HEK293 (cell line): ENCODE measurements at regions not wholly inside any gene's neighbourhood (a gene's known extent, or its start where the extent isn't known, plus 50 kb on each side); places are given as distances from the start of the nearest gene placed in this dataset.

Experiments
- CTCF ChIA-PET: fragments of 350-600 bp; formaldehyde crosslinking; extraction: SDS; loops from one replicate; lab custom pipeline; 2021; ENCODE audit warnings: antibody characterized with exemption; lab: Yijun Ruan, JAX
- POLR2A ChIA-PET: fragments of 300-600 bp; formaldehyde crosslinking; extraction: SDS; loops from one replicate; lab custom pipeline; 2020; ENCODE audit warnings: antibody characterized with exemption, inconsistent platforms; lab: Yijun Ruan, JAX
- H3K27ac ChIP-seq: fragments of 200-500 bp; sonication (Bioruptor generic); 2 replicates; pipeline ENCODE4 v1.5.1; 2014; ENCODE audit warnings: low read depth, low read length, control low read depth, inconsistent platforms; ENCODE audit errors: extremely low read depth
- H3K36me3 ChIP-seq, 2 experiments: fragments of 200-500 bp in 1 of 2; sonication (Bioruptor generic) in 1 of 2; 1 replicate in 1 of 2; 2 replicates in 1 of 2; pipeline ENCODE4 v1.5.1; 2014 to 2017; ENCODE audit warnings: inconsistent platforms in 2 of 2, low read length in 2 of 2; ENCODE audit not compliant: control insufficient read depth in 2 of 2, insufficient read depth in 1 of 2
- H3K4me1 ChIP-seq: fragments of 200-500 bp; sonication (Bioruptor generic); 2 replicates; pipeline ENCODE4 v1.5.1; 2014; ENCODE audit warnings: mild to moderate bottlenecking, low read length, inconsistent platforms; ENCODE audit not compliant: control insufficient read depth, insufficient read depth
- H3K4me3 ChIP-seq: 2 replicates; pipeline ENCODE4 v1.5.1; 2011; ENCODE audit warnings: low read depth, mild to moderate bottlenecking, control low read depth, low read length, moderate library complexity
- H3K9me3 ChIP-seq: fragments of 200-500 bp; sonication (Bioruptor generic); 2 replicates; pipeline ENCODE4 v1.5.1; 2014; ENCODE audit warnings: low read depth, low read length, inconsistent platforms; ENCODE audit not compliant: control insufficient read depth, insufficient read depth
- BCL11B ChIP-seq: fragments of 450-650 bp; formaldehyde crosslinking; IDR thresholded peaks from 2 replicates; pipeline ENCODE4 v1.5.1; 2016; ENCODE audit warnings: low read depth, missing biosample characterization, missing genetic modification characterization
- HIC1 ChIP-seq: fragments of 450-650 bp; formaldehyde crosslinking; IDR thresholded peaks from 2 replicates; pipeline ENCODE4 v1.5.1; 2016; ENCODE audit warnings: missing biosample characterization, missing genetic modification characterization
- IKZF3 ChIP-seq: fragments of 450-650 bp; IDR thresholded peaks from 2 replicates; pipeline ENCODE4 v1.5.0; 2018; ENCODE audit warnings: missing biosample characterization, mild to moderate bottlenecking, missing genetic modification characterization, moderate library complexity
- KLF10 ChIP-seq: fragments of 450-650 bp; IDR thresholded peaks from 2 replicates; pipeline ENCODE4 v1.5.1; 2018; ENCODE audit warnings: missing biosample characterization, mild to moderate bottlenecking, missing genetic modification characterization
- KLF16 ChIP-seq: fragments of 450-650 bp; formaldehyde crosslinking; IDR thresholded peaks from 2 replicates; pipeline ENCODE4 v1.5.1; 2017; ENCODE audit warnings: missing biosample characterization, missing genetic modification characterization
- KLF8 ChIP-seq: fragments of 450-650 bp; formaldehyde crosslinking; IDR thresholded peaks from 2 replicates; pipeline ENCODE4 v1.5.1; 2016; ENCODE audit warnings: missing biosample characterization, missing genetic modification characterization
- PRDM4 ChIP-seq: fragments of 450-650 bp; formaldehyde crosslinking; IDR thresholded peaks from 2 replicates; pipeline ENCODE4 v1.5.1; 2017; ENCODE audit warnings: missing biosample characterization, missing genetic modification characterization
- ZFP37 ChIP-seq: fragments of 450-650 bp; formaldehyde crosslinking; IDR thresholded peaks from 2 replicates; pipeline ENCODE4 v1.5.1; 2016; ENCODE audit warnings: missing biosample characterization, missing genetic modification characterization
- ZFP41 ChIP-seq: fragments of 450-650 bp; formaldehyde crosslinking; IDR thresholded peaks from 2 replicates; pipeline ENCODE4 v1.5.1; 2016; ENCODE audit warnings: missing biosample characterization, missing genetic modification characterization, borderline replicate concordance
- ZIC2 ChIP-seq: fragments of 450-650 bp; formaldehyde crosslinking; IDR thresholded peaks from 2 replicates; pipeline ENCODE4 v1.5.1; 2016; ENCODE audit warnings: missing biosample characterization, missing genetic modification characterization
- ZNF112 ChIP-seq: fragments of 450-650 bp; formaldehyde crosslinking; IDR thresholded peaks from 2 replicates; pipeline ENCODE4 v1.5.0; 2017; ENCODE audit warnings: missing biosample characterization, missing genetic modification characterization
- ZNF292 ChIP-seq: fragments of 450-650 bp; formaldehyde crosslinking; IDR thresholded peaks from 2 replicates; pipeline ENCODE4 v1.5.1; 2016; ENCODE audit warnings: low read depth, missing biosample characterization, missing genetic modification characterization, borderline replicate concordance
- ZNF404 ChIP-seq: fragments of 450-650 bp; formaldehyde crosslinking; IDR thresholded peaks from 2 replicates; pipeline ENCODE4 v1.5.1; 2017; ENCODE audit warnings: missing biosample characterization, missing genetic modification characterization
- ZNF433 ChIP-seq: fragments of 450-650 bp; formaldehyde crosslinking; IDR thresholded peaks from 2 replicates; pipeline ENCODE4 v1.5.1; 2016; ENCODE audit warnings: missing biosample characterization, missing genetic modification characterization, low read depth
- ZNF521 ChIP-seq: fragments of 450-650 bp; formaldehyde crosslinking; IDR thresholded peaks from 2 replicates; pipeline ENCODE4 v1.5.1; 2017; ENCODE audit warnings: missing biosample characterization, mild to moderate bottlenecking, missing genetic modification characterization
- ZNF555 ChIP-seq: fragments of 450-650 bp; formaldehyde crosslinking; conservative IDR thresholded peaks from 2 replicates; pipeline ENCODE4 v1.5.1; 2017; ENCODE audit warnings: missing biosample characterization, mild to moderate bottlenecking, missing genetic modification characterization, inconsistent platforms
- ZNF585B ChIP-seq: fragments of 450-650 bp; formaldehyde crosslinking; IDR thresholded peaks from 2 replicates; pipeline ENCODE4 v1.5.1; 2016; ENCODE audit warnings: missing biosample characterization, missing genetic modification characterization
- ZNF600 ChIP-seq: fragments of 450-650 bp; formaldehyde crosslinking; IDR thresholded peaks from 2 replicates; pipeline ENCODE4 v1.5.1; 2016; ENCODE audit warnings: missing biosample characterization, missing genetic modification characterization
- ZNF623 ChIP-seq: fragments of 450-650 bp; formaldehyde crosslinking; IDR thresholded peaks from 2 replicates; pipeline ENCODE4 v1.5.1; 2016; ENCODE audit warnings: missing biosample characterization, missing genetic modification characterization
- ZNF645 ChIP-seq: fragments of 450-650 bp; formaldehyde crosslinking; IDR thresholded peaks from 2 replicates; pipeline ENCODE4; 2016; ENCODE audit warnings: missing biosample characterization, missing genetic modification characterization
- ZNF692 ChIP-seq: fragments of 450-650 bp; formaldehyde crosslinking; IDR thresholded peaks from 2 replicates; pipeline ENCODE4 v1.5.1; 2016; ENCODE audit warnings: missing biosample characterization, missing genetic modification characterization
- ZNF707 ChIP-seq: fragments of 450-650 bp; formaldehyde crosslinking; IDR thresholded peaks from 2 replicates; pipeline ENCODE4 v1.5.1; 2016; ENCODE audit warnings: missing biosample characterization, missing genetic modification characterization
- ZNF777 ChIP-seq: fragments of 450-650 bp; formaldehyde crosslinking; IDR thresholded peaks from 2 replicates; pipeline ENCODE4 v1.5.1; 2017; ENCODE audit warnings: missing biosample characterization, missing genetic modification characterization, borderline replicate concordance
- TF ChIP-seq, protein P1 (sequence below): fragments of 450-650 bp; formaldehyde crosslinking; IDR thresholded peaks from 2 replicates; pipeline ENCODE4 v1.5.1; 2016; ENCODE audit warnings: missing biosample characterization, missing genetic modification characterization
- TF ChIP-seq, protein P2 (sequence below): fragments of 450-650 bp; formaldehyde crosslinking; IDR thresholded peaks from 2 replicates; pipeline ENCODE4 v1.5.1; 2016; ENCODE audit warnings: missing biosample characterization, missing genetic modification characterization

GRCh38 chr10:25768167-25768566 lies 165.9 kb upstream of the MYO3A start:
- H3K9me3 ChIP-seq, result no peaks in the 10 kb centered on the region
- no peak overlapping the region for H3K4me3 ChIP-seq
- ChIA-PET POLR2A (no interaction called here), CTCF (interaction anchor here (0.8 kb wide), 1 partner anchor 8 kb away, joined by 3 read pairs; no protein-coding TSS in a partner anchor)
- no peak overlapping the region for H3K27ac ChIP-seq
- H3K36me3 ChIP-seq, result no peaks in the 10 kb centered on the region
- H3K4me1 ChIP-seq, result no peaks in the 10 kb centered on the region
- no peak for TF ChIP-seq ZNF585B
- TF ChIP-seq PRDM4 (tag by site-specific recombination), result no peak
- TF ChIP-seq HIC1, result no peak
- TF ChIP-seq KLF10 (tag by site-specific recombination), result no peak
- TF ChIP-seq ZNF623 (tag by site-specific recombination), result no peak
- TF ChIP-seq, protein P1, sequence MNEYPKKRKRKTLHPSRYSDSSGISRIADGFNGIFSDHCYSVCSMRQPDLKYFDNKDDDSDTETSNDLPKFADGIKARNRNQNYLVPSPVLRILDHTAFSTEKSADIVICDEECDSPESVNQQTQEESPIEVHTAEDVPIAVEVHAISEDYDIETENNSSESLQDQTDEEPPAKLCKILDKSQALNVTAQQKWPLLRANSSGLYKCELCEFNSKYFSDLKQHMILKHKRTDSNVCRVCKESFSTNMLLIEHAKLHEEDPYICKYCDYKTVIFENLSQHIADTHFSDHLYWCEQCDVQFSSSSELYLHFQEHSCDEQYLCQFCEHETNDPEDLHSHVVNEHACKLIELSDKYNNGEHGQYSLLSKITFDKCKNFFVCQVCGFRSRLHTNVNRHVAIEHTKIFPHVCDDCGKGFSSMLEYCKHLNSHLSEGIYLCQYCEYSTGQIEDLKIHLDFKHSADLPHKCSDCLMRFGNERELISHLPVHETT (tag by site-specific recombination), result no peak
- TF ChIP-seq ZNF707 (tag by site-specific recombination), result no peak
- no peak for TF ChIP-seq ZNF433 (tag by site-specific recombination)
- no peak for TF ChIP-seq ZNF112 (tag by site-specific recombination)
- no peak for TF ChIP-seq KLF16 (tag by site-specific recombination)
- TF ChIP-seq ZNF645 (tag by site-specific recombination), result no peak
- no peak for TF ChIP-seq ZNF777
- TF ChIP-seq ZNF521 (tag by site-specific recombination), result no peak
- TF ChIP-seq ZNF600 (tag by site-specific recombination), result no peak
- no peak for TF ChIP-seq ZFP41

DNA sequence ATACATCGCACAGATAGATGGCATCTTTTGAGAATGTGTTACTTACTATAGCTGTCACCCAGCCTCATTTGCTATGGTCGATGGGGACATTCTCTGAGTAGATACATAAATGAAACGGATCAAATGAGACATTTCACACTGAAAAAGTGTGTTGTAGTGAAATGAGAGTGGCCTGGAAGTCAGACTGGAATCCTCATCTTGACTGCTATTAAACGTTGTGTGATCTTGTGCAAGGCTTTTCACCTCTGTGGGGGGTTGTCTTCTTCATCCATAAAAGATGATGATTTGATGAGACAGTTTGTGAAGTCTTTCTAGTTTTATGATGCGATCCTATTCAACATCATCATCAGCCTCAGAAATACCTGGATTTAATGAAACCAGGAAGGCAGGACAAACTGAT lies 155.4 kb upstream of the MYO3A start:
- POLR2A ChIA-PET, result no interaction called here
- Histone ChIP-seq H3K27ac (no peak overlapping the region), H3K4me3 (no peak overlapping the region), H3K9me3 (no peaks in the 10 kb centered on the region), H3K36me3 (no peaks in the 10 kb centered on the region), H3K4me1 (no peaks in the 10 kb centered on the region)
- CTCF ChIA-PET, result interaction anchor here (0.6 kb wide), 1 partner anchor 71 kb away, joined by 3 read pairs; no protein-coding TSS in a partner anchor
- no peak for TF ChIP-seq IKZF3 (tag by site-specific recombination)
- TF ChIP-seq, protein P2, sequence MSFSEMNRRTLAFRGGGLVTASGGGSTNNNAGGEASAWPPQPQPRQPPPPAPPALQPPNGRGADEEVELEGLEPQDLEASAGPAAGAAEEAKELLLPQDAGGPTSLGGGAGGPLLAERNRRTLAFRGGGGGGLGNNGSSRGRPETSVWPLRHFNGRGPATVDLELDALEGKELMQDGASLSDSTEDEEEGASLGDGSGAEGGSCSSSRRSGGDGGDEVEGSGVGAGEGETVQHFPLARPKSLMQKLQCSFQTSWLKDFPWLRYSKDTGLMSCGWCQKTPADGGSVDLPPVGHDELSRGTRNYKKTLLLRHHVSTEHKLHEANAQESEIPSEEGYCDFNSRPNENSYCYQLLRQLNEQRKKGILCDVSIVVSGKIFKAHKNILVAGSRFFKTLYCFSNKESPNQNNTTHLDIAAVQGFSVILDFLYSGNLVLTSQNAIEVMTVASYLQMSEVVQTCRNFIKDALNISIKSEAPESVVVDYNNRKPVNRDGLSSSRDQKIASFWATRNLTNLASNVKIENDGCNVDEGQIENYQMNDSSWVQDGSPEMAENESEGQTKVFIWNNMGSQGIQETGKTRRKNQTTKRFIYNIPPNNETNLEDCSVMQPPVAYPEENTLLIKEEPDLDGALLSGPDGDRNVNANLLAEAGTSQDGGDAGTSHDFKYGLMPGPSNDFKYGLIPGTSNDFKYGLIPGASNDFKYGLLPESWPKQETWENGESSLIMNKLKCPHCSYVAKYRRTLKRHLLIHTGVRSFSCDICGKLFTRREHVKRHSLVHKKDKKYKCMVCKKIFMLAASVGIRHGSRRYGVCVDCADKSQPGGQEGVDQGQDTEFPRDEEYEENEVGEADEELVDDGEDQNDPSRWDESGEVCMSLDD (tag by site-specific recombination), result no peak
- TF ChIP-seq ZNF292 (tag by site-specific recombination), result no peak
- TF ChIP-seq ZFP37, result no peak
- TF ChIP-seq BCL11B (tag by site-specific recombination), result no peak
- TF ChIP-seq ZNF404, result no peak
- no peak for TF ChIP-seq KLF8 (tag by site-specific recombination)
- TF ChIP-seq ZFP41, result no peak
- no peak for TF ChIP-seq ZNF555 (tag by site-specific recombination)
- no peak for TF ChIP-seq ZIC2 (tag by site-specific recombination)
- no peak for TF ChIP-seq ZNF692
